ENCODE measurements at regions not wholly inside any gene's neighbourhood (a gene's known extent, or its start where the extent isn't known, plus 50 kb on each side); places are given as distances from the start of the nearest gene placed in this dataset.

DNA sequence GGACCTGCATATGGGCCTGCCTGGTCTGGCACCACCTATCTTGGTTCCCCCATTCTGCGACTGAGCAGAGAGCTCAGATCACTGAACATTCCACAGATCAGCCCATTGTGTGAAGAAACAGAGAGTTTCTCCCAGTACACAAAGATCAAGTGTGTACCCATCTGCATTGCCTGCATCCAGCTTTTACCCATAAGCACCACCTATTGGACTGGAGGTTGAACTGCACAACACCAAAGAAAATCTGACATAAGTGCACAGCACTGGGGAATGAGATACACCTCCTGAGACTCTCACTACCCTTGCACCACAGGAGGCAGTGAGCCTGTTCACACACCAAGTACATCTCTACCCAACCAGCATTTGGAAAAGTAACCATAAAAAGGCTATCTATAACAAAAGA, 362.6 kb upstream of the CLEC14A start:
- no peak for TF ChIP-seq ZNF155 (tag by site-specific recombination; IDR thresholded peaks at IDR 0.05)
- TF ChIP-seq, protein P1, sequence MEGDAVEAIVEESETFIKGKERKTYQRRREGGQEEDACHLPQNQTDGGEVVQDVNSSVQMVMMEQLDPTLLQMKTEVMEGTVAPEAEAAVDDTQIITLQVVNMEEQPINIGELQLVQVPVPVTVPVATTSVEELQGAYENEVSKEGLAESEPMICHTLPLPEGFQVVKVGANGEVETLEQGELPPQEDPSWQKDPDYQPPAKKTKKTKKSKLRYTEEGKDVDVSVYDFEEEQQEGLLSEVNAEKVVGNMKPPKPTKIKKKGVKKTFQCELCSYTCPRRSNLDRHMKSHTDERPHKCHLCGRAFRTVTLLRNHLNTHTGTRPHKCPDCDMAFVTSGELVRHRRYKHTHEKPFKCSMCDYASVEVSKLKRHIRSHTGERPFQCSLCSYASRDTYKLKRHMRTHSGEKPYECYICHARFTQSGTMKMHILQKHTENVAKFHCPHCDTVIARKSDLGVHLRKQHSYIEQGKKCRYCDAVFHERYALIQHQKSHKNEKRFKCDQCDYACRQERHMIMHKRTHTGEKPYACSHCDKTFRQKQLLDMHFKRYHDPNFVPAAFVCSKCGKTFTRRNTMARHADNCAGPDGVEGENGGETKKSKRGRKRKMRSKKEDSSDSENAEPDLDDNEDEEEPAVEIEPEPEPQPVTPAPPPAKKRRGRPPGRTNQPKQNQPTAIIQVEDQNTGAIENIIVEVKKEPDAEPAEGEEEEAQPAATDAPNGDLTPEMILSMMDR (tag by site-specific recombination; IDR thresholded peaks at IDR 0.05) = no peak

Measured in HEK293 (cell line).